ENCODE measurements at regions not wholly inside any gene's neighbourhood (a gene's known extent, or its start where the extent isn't known, plus 50 kb on each side); places are given as distances from the start of the nearest gene placed in this dataset.

DNA sequence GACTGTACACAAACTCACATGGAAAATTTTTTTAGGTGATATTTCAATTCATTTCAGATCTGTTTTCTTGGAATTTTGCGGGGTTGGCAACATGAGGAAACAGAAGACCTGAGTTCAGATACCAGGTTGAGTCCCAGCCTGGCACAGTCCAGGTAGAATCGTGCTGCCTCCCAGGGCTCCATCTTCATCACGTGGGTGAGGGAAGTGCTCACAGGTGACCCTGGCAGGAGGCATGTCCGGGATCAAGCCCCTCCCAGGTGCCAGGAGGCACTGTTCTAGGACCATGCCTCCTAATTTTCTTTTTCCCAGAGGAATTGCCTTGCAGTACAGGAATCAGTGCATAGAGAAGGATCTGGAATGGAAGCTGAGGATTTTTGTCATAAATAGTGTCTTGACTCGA is 318.3 kb upstream of the IRX4 start:
- H3K79me2 ChIP-seq (ENCODE audit: insufficient read depth, low read depth): no peaks in the 10 kb centered on the region
- TF ChIP-seq, protein P1, sequence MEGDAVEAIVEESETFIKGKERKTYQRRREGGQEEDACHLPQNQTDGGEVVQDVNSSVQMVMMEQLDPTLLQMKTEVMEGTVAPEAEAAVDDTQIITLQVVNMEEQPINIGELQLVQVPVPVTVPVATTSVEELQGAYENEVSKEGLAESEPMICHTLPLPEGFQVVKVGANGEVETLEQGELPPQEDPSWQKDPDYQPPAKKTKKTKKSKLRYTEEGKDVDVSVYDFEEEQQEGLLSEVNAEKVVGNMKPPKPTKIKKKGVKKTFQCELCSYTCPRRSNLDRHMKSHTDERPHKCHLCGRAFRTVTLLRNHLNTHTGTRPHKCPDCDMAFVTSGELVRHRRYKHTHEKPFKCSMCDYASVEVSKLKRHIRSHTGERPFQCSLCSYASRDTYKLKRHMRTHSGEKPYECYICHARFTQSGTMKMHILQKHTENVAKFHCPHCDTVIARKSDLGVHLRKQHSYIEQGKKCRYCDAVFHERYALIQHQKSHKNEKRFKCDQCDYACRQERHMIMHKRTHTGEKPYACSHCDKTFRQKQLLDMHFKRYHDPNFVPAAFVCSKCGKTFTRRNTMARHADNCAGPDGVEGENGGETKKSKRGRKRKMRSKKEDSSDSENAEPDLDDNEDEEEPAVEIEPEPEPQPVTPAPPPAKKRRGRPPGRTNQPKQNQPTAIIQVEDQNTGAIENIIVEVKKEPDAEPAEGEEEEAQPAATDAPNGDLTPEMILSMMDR (conservative IDR thresholded peaks at IDR 0.05; ENCODE audit: low read depth, low read length): no peak
- no peaks in the 10 kb centered on the region for H3K27me3 ChIP-seq (ENCODE audit: insufficient read depth, low read depth)
- H3K9ac ChIP-seq: no peak overlapping the region
- H2AFZ ChIP-seq (ENCODE audit: low read depth): no peak overlapping the region
- H3K4me2 ChIP-seq: no peak overlapping the region
- H4K20me1 ChIP-seq (ENCODE audit: insufficient read depth): no peaks in the 10 kb centered on the region
- H3K36me3 ChIP-seq (ENCODE audit: insufficient read depth): no peaks in the 10 kb centered on the region
- no peak overlapping the region for H3K27ac ChIP-seq
- no peak overlapping the region for H3K4me3 ChIP-seq (IDR thresholded peaks at IDR 0.05; ENCODE audit: insufficient read depth, low read depth, low read length)
- no peaks in the 10 kb centered on the region for H3K4me1 ChIP-seq (ENCODE audit: low read depth, poor library complexity, severe bottlenecking)

DNA sequence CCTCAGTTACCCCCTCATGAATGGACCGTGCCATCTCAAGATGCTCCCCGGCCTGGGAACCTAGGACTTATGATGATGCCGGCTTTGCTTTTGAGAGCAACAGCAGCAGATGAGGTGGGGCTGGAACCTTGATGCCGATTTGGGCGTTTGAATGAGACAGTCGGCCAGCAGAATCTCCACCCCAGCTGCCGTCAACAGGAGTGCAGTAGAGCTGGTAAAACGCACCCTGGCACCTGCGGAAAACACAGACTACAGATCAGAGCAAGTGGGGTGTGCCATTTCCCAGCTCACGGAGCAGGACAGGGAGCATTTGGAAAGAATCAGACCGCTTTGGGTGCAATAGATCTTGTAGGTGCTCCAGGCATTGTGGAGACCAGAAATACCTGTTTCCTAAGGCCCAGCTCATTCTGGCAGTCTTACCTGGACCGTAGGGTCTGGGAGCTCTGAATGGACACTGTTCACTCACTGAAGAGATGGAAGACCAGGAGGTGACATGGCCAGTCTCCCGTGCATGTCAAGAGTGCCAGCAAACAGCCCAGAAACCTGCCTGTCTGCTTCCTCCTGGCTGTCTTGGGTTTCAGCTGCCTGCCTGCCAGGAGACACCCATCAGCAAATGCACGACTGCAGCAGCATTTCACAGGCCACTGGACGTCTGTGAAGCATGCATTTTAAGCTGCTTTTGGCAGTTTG is 317.7 kb upstream of the IRX4 start:
- TF ChIP-seq, protein P1 (conservative IDR thresholded peaks at IDR 0.05; ENCODE audit: low read depth, low read length): no peak
- no peaks in the 10 kb centered on the region for H3K27me3 ChIP-seq (ENCODE audit: insufficient read depth, low read depth)

DNA sequence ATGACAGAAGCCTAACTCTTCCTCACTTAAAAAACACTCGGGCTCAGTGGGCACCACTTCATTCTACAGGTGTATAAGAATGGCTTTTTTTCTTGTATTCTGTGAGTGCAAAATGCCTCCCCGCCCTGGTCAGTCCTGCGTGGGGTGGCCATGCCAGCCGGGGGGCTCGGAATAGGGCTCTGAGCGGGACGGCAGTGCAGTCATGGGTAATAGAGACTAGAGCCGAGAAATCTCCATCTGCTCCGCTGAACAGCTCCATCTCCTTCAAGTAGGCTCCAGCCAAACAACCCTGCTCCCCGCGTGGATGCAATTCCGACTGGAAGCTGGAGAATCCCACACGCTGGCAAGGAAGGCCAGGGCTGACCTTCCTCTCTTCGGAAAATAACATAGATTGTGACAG is 317.0 kb upstream of the IRX4 start:
- H3K9ac ChIP-seq: no peak overlapping the region
- H3K4me3 ChIP-seq (IDR thresholded peaks at IDR 0.05; ENCODE audit: insufficient read depth, low read depth, low read length): no peak overlapping the region
- H3K4me2 ChIP-seq: no peak overlapping the region
- H3K27me3 ChIP-seq (ENCODE audit: insufficient read depth, low read depth): no peaks in the 10 kb centered on the region
- no peaks in the 10 kb centered on the region for H3K79me2 ChIP-seq (ENCODE audit: insufficient read depth, low read depth)
- H2AFZ ChIP-seq (ENCODE audit: low read depth): no peak overlapping the region
- H3K36me3 ChIP-seq (ENCODE audit: insufficient read depth): no peaks in the 10 kb centered on the region
- no peak overlapping the region for H3K27ac ChIP-seq
- H3K4me1 ChIP-seq (ENCODE audit: low read depth, poor library complexity, severe bottlenecking): no peaks in the 10 kb centered on the region
- TF ChIP-seq, protein P1 (conservative IDR thresholded peaks at IDR 0.05; ENCODE audit: low read depth, low read length): no peak
- H4K20me1 ChIP-seq (ENCODE audit: insufficient read depth): no peaks in the 10 kb centered on the region

More for the DNA sequence above, 317.7 kb upstream of the IRX4 start:
- no peak overlapping the region for H3K9ac ChIP-seq
- H3K36me3 ChIP-seq (ENCODE audit: insufficient read depth): no peaks in the 10 kb centered on the region
- no peak overlapping the region for H3K4me3 ChIP-seq (IDR thresholded peaks at IDR 0.05; ENCODE audit: insufficient read depth, low read depth, low read length)
- no peaks in the 10 kb centered on the region for H4K20me1 ChIP-seq (ENCODE audit: insufficient read depth)
- H3K4me2 ChIP-seq: no peak overlapping the region
- H3K4me1 ChIP-seq (ENCODE audit: low read depth, poor library complexity, severe bottlenecking): no peaks in the 10 kb centered on the region
- H2AFZ ChIP-seq (ENCODE audit: low read depth): no peak overlapping the region
- H3K27ac ChIP-seq: no peak overlapping the region
- no peaks in the 10 kb centered on the region for H3K79me2 ChIP-seq (ENCODE audit: insufficient read depth, low read depth)

DNA sequence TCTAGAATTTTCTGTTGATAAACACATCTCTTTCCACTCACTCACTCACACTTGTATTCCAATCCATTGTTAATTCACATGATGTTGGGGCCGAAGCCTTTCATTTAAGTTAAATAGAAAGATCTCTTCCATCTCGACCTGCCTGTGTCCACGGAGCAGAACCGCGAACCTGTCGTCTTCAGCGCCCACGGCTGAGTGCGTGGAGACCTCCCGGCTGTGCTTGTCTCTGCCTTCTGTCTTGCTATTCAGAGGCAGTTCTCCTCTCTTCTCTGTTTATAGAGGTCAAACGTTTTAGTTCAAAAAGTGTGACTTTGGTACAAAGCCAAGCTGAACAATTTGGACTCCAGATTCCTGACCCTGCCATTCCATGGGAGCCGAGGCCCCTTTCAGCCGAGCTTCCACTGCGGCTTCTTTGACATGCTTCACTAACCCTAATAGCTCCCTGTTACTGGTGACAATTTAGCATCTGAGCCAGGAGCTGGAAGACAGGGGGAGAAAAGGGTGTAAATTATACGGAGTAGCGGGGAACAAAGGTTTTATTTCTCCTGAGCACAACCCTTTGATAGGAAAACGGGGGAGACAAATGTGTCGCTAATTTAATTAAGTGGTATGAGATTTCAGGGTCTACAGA is 314.4 kb upstream of the IRX4 start:
- Histone ChIP-seq H3K4me3 (IDR thresholded peaks at IDR 0.05; ENCODE audit: insufficient read depth, low read depth, low read length) (no peak overlapping the region), H3K79me2 (ENCODE audit: insufficient read depth, low read depth) (no peaks in the 10 kb centered on the region), H3K4me1 (ENCODE audit: low read depth, poor library complexity, severe bottlenecking) (no peaks in the 10 kb centered on the region), H3K27ac (no peak overlapping the region), H3K9ac (no peak overlapping the region), H2AFZ (ENCODE audit: low read depth) (no peak overlapping the region), H4K20me1 (ENCODE audit: insufficient read depth) (no peaks in the 10 kb centered on the region), H3K4me2 (no peak overlapping the region), H3K36me3 (ENCODE audit: insufficient read depth) (no peaks in the 10 kb centered on the region), H3K27me3 (ENCODE audit: insufficient read depth, low read depth) (no peaks in the 10 kb centered on the region)
- TF ChIP-seq, protein P1 (conservative IDR thresholded peaks at IDR 0.05; ENCODE audit: low read depth, low read length): no peak

All from KMS-11 (cell line).